Duodenal mucosa (tissue), 2 donors: ENCODE measurements at regions not wholly inside any gene's neighbourhood (a gene's known extent, or its start where the extent isn't known, plus 50 kb on each side); places are given as distances from the start of the nearest gene placed in this dataset.
"Not testable (repeated sequence)": the region's sequence is repeated elsewhere in the genome, so short reads cannot be mapped to it uniquely, and the experiment has no call there.

Experiments
- H3K27ac ChIP-seq: one replicate; pipeline ENCODE4 v1.7.0; 2013; ENCODE audit warnings: low read depth, low read length
- H3K27me3 ChIP-seq, 2 donors: one replicate each; pipeline ENCODE4 v1.7.0; 2013; ENCODE audit warnings: low read length in 2 of 2, control low read depth in 1 of 2; ENCODE audit not compliant: insufficient read depth in 2 of 2, control insufficient read depth in 1 of 2
- H3K36me3 ChIP-seq, 2 donors: one replicate each; pipeline ENCODE4 v1.7.0; 2013; ENCODE audit warnings: low read length in 2 of 2, control low read depth in 1 of 2; ENCODE audit not compliant: insufficient read depth in 2 of 2, control insufficient read depth in 1 of 2
- H3K4me1 ChIP-seq, 2 donors: one replicate each; pipeline ENCODE4 v1.7.0; 2013; ENCODE audit warnings: low read length in 2 of 2, control low read depth in 1 of 2; ENCODE audit not compliant: insufficient read depth in 2 of 2, control insufficient read depth in 1 of 2
- H3K4me3 ChIP-seq, 2 donors: one replicate each; pipeline ENCODE4 v1.7.0; 2013; ENCODE audit warnings: low read length in 2 of 2, low read depth in 1 of 2
- H3K9ac ChIP-seq, 2 donors: one replicate each; pipeline ENCODE4 v1.7.0; 2013; ENCODE audit warnings: low read length in 2 of 2, low read depth in 1 of 2
- H3K9me3 ChIP-seq, 2 donors: one replicate each; pipeline ENCODE4 v1.7.0; 2013; ENCODE audit warnings: low read length in 2 of 2, control low read depth in 1 of 2; ENCODE audit not compliant: control insufficient read depth in 1 of 2

DNA sequence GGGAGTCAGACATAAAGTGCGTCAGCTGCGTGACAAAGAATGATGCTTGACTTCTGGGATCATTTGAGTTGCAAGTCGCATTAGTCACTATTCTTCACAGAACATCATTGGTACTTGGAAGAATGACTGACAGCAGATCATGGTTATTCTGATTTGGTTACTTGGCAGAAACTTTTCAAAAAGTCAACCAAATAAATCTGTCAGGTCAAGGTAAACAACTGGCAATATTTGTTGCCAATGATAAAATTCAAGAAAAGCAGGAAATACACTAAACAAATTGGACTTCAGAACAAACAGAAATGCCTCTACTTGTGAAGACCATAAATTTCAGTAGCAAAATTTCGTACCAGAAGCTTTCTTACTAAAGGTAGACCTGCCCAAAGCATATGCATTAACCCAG is 221.6 kb downstream of the TFAP2A start:
- H3K4me3 ChIP-seq = no peak overlapping the region
- no peaks in the 10 kb centered on the region for H3K9me3 ChIP-seq
- H3K27ac ChIP-seq = no peak overlapping the region
- H3K27me3 ChIP-seq = no peaks in the 10 kb centered on the region
- H3K9ac ChIP-seq = no peak overlapping the region
- no peaks in the 10 kb centered on the region for H3K4me1 ChIP-seq
- H3K36me3 ChIP-seq = no peaks in the 10 kb centered on the region

GRCh38 chr6:10190042-10190441 is 224.8 kb downstream of the TFAP2A start:
- H3K27ac ChIP-seq = no peak overlapping the region
- H3K4me3 ChIP-seq = no peak overlapping the region
- no peaks in the 10 kb centered on the region for H3K9me3 ChIP-seq
- H3K36me3 ChIP-seq = no peaks in the 10 kb centered on the region
- H3K9ac ChIP-seq = no peak overlapping the region
- H3K4me1 ChIP-seq = no peaks in the 10 kb centered on the region
- no peaks in the 10 kb centered on the region for H3K27me3 ChIP-seq

DNA sequence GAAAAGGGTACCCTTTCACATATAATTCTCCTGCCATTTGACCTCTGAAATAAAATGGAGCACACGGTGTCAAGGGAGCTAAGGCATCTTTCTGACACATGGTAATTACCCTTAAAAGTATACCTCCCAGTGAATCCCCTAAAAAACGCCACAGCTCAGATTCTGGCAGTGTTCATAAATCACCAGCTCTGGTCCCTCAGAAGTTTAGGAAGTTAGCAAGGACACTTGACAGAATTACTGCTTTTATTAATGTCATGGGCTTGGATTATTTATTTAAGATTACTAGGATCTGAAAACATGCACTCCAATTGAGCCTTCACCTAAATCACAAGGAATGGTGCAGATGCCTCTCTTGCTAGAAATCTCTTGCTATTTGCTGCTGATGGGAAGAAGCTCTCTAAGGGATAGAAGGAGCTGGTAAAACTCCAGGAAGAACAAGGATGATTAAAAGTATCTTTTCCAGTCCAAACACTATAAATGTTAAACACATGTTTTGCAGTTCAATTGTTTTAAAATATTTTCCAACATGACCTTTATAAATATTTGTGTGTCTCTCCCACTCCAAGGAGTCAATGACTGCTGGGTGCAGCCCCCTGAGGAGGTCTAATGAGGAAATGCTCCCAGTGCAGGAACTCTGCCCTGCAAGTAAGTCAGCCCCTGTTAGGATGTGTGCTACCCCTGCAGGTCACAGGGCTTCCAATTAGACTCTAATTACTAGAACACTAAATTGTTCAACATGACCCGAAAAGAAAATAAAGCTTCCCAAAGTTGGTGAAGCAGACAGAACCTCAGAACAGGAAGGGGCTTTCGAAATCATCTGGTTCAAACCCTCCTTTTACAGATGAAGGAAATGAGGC is 230.3 kb downstream of the TFAP2A start:
- no peak overlapping the region for H3K9ac ChIP-seq
- no peaks in the 10 kb centered on the region for H3K4me1 ChIP-seq
- H3K27ac ChIP-seq = no peak overlapping the region
- no peaks in the 10 kb centered on the region for H3K27me3 ChIP-seq
- no peaks in the 10 kb centered on the region for H3K36me3 ChIP-seq
- H3K9me3 ChIP-seq = no peaks in the 10 kb centered on the region
- no peak overlapping the region for H3K4me3 ChIP-seq

GRCh38 chr6:10180138-10181074 is 234.5 kb downstream of the TFAP2A start:
- Histone ChIP-seq H3K4me3 (no peak overlapping the region), H3K9ac (no peak overlapping the region), H3K36me3 (no peaks in the 10 kb centered on the region), H3K9me3 (no peaks in the 10 kb centered on the region), H3K27ac (no peak overlapping the region), H3K27me3 (no peaks in the 10 kb centered on the region), H3K4me1 (no peaks in the 10 kb centered on the region)

- Histone ChIP-seq H3K27ac (no peak overlapping the region), H3K36me3 (no peaks in the 10 kb centered on the region), H3K9ac (no peak overlapping the region), H3K4me1 (no peaks in the 10 kb centered on the region), H3K4me3 (no peak overlapping the region), H3K27me3 (no peaks in the 10 kb centered on the region), H3K9me3 (no peaks in the 10 kb centered on the region)
Measured at GRCh38 chr6:10177704-10178103, 237.2 kb downstream of the TFAP2A start.

DNA sequence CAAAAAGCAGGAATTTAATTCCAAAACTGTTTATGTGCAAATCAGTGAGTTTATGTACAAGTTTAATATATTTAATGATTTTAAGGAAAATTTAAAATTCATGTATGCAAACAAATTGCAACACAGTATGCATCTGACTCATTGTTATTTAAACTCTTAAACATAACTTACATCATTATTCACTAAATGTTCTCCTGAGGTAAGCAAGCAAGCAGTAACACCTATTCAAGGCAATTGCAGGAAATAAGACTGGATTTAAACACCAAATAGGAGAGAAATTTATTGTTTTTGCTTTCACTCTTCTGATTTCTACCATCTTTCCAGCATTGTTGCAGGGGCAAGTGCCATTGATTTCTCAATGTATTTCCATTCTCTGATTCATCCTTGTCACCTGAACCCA is 239.5 kb downstream of the TFAP2A start:
- Histone ChIP-seq H3K36me3 (no peaks in the 10 kb centered on the region), H3K4me1 (no peaks in the 10 kb centered on the region), H3K9ac (no peak overlapping the region), H3K27ac (no peak overlapping the region), H3K9me3 (no peaks in the 10 kb centered on the region), H3K27me3 (no peaks in the 10 kb centered on the region), H3K4me3 (no peak overlapping the region)

DNA sequence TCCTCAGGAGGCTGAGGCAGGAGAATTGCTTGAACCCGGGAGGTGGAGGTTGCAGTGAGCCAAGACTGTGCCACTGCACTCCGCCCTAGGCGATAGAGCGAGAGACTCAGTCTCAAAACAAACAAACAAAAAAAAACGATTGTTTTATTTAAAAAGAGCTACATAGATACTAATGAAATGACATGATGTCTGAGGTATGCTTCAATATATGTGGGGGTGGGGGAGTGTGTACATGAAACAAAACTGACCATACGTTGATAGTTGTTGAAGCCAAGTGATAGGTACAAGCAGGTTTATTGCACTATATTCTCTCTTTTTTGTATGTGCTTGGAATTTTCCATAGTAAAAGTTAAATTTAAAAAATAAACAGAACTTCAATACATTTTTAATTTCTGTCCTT is 240.1 kb downstream of the TFAP2A start:
- Histone ChIP-seq H3K9me3 (no peaks in the 10 kb centered on the region), H3K36me3 (no peaks in the 10 kb centered on the region), H3K4me3 (no peak overlapping the region), H3K27ac (no peak overlapping the region), H3K4me1 (no peaks in the 10 kb centered on the region), H3K27me3 (no peaks in the 10 kb centered on the region), H3K9ac (no peak overlapping the region)

DNA sequence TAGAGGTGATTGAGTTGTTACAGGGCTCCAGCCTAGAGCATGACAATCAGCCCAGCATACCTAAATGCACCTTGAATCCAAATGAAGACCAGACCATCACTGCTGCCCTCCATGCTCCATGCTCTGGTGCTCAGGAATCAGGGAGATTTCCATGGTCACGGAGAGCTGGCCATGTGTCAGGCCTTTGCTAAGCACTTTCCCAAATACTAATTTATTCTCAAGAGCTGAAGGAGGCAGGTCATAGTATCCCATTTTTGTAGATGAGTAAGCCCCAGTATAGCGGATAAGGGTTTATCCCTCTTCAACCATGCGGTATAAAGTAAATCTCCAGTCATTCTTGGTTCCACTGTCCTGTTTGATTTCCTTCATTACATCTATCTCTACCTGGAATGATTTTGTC is 240.8 kb downstream of the TFAP2A start:
- Histone ChIP-seq H3K9ac (no peak overlapping the region), H3K4me1 (no peaks in the 10 kb centered on the region), H3K4me3 (no peak overlapping the region)

DNA sequence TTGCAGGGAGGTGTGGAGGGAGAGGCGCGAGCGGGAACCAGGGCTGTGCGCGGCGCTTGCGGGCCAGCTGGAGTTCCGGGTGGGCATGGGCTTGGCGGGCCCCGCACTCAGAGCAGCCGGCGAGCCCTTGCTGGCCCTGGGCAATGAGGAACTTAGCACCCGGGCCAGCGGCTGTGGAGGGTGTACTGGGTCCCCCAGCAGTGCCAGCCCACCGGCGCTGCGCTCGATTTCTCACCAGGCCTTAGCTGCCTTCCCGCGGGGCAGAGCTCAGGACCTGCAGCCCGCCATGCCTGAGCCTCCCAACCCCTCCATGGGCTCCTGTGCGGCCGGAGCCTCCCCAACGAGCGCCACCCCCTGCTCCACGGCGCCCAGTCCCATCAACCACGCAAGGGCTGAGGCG is 243.2 kb downstream of the TFAP2A start:
- not testable (repeated sequence) for H3K27ac ChIP-seq, H3K4me1 ChIP-seq, H3K9me3 ChIP-seq, H3K9ac ChIP-seq, H3K4me3 ChIP-seq, H3K36me3 ChIP-seq, H3K27me3 ChIP-seq

More for the DNA sequence above, 240.8 kb downstream of the TFAP2A start:
- Histone ChIP-seq H3K36me3 (no peaks in the 10 kb centered on the region), H3K9me3 (no peaks in the 10 kb centered on the region), H3K27ac (no peak overlapping the region), H3K27me3 (no peaks in the 10 kb centered on the region)

DNA sequence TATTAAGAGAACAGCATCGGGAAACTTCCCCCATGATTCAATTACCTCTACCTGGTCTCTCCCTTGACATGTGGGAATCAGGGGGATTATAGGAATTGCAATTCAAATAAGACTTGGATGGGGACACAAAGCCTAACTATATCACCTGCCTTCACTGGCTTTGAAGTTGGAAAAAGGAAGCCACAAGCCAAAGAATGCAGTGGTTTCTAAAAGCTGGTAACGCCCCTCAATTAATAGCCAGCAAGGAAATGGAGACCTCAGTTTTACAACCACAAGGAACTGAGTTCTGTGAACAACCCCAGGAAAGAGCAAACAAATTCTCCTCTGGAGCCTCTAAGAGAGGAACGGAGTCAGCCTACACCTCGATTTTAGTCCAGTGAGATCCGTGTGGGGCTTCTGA is 244.1 kb downstream of the TFAP2A start:
- Histone ChIP-seq H3K9ac (no peak overlapping the region), H3K27ac (no peak overlapping the region), H3K4me3 (no peak overlapping the region), H3K4me1 (no peaks in the 10 kb centered on the region), H3K36me3 (no peaks in the 10 kb centered on the region), H3K9me3 (no peaks in the 10 kb centered on the region), H3K27me3 (no peaks in the 10 kb centered on the region)
